DOHH2 (cell line): ENCODE measurements at regions not wholly inside any gene's neighbourhood (a gene's known extent, or its start where the extent isn't known, plus 50 kb on each side); places are given as distances from the start of the nearest gene placed in this dataset.

ENCODE experiments used
- EZH2phosphoT487 ChIP-seq: fragments of 200-600 bp; sonication (generic); IDR thresholded peaks from 2 replicates; pipeline ENCODE4 v1.6.1; 2017; ENCODE audit warnings: borderline replicate concordance, mild to moderate bottlenecking, antibody characterized with exemption, low read length, moderate library complexity, mixed read lengths
- TF ChIP-seq, protein P1 (sequence below): fragments of 200-600 bp; sonication (generic); IDR thresholded peaks from one replicate; pipeline ENCODE4 v1.5.1; 2014; ENCODE audit warnings: antibody characterized with exemption, mild to moderate bottlenecking, low read depth, low read length; ENCODE audit not compliant: poor library complexity, severe bottlenecking

DNA sequence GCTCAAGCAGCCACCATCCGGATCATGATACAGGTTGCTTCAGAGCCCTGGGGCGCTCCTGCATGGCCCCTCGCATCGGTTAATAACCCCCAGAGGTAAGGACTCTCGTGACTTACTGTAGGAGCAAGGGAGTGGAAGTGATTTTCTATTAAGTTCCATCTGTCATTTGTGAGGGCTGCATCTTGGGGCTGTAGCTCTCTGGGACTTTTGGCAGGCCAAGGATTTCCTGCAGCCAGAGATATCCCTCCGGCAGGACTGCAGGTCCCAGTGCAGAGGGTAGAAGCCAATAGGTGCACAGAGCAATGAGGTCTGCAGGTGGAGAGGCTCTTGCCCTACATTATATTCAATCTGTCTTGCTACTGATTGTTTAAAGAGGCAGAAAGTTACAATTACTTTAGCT is 356.8 kb upstream of the ADARB2 start:
- no peak for TF ChIP-seq EZH2phosphoT487
- TF ChIP-seq, protein P1, sequence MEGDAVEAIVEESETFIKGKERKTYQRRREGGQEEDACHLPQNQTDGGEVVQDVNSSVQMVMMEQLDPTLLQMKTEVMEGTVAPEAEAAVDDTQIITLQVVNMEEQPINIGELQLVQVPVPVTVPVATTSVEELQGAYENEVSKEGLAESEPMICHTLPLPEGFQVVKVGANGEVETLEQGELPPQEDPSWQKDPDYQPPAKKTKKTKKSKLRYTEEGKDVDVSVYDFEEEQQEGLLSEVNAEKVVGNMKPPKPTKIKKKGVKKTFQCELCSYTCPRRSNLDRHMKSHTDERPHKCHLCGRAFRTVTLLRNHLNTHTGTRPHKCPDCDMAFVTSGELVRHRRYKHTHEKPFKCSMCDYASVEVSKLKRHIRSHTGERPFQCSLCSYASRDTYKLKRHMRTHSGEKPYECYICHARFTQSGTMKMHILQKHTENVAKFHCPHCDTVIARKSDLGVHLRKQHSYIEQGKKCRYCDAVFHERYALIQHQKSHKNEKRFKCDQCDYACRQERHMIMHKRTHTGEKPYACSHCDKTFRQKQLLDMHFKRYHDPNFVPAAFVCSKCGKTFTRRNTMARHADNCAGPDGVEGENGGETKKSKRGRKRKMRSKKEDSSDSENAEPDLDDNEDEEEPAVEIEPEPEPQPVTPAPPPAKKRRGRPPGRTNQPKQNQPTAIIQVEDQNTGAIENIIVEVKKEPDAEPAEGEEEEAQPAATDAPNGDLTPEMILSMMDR = no peak
